ENCODE measurements at regions not wholly inside any gene's neighbourhood (a gene's known extent, or its start where the extent isn't known, plus 50 kb on each side); places are given as distances from the start of the nearest gene placed in this dataset.

- TF ChIP-seq, protein P1, sequence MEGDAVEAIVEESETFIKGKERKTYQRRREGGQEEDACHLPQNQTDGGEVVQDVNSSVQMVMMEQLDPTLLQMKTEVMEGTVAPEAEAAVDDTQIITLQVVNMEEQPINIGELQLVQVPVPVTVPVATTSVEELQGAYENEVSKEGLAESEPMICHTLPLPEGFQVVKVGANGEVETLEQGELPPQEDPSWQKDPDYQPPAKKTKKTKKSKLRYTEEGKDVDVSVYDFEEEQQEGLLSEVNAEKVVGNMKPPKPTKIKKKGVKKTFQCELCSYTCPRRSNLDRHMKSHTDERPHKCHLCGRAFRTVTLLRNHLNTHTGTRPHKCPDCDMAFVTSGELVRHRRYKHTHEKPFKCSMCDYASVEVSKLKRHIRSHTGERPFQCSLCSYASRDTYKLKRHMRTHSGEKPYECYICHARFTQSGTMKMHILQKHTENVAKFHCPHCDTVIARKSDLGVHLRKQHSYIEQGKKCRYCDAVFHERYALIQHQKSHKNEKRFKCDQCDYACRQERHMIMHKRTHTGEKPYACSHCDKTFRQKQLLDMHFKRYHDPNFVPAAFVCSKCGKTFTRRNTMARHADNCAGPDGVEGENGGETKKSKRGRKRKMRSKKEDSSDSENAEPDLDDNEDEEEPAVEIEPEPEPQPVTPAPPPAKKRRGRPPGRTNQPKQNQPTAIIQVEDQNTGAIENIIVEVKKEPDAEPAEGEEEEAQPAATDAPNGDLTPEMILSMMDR (IDR thresholded peaks at IDR 0.05; ENCODE audit: borderline replicate concordance, extremely low read depth, low read length, poor library complexity, severe bottlenecking), result no peak
- no peak for TF ChIP-seq EZH2 (IDR thresholded peaks at IDR 0.05; ENCODE audit: borderline replicate concordance, low read depth, low read length, severe bottlenecking)
These were observed 1193.7 kb downstream of the EFNB2 start for GRCh38 chr13:105341758-105342157.
